Activated naive CD4-positive, alpha-beta T cell treated with anti-CD3 and anti-CD28 coated beads, Interleukin-2, amount 50 U/mL, for 24 hours (primary cell): ENCODE measurements at regions not wholly inside any gene's neighbourhood (a gene's known extent, or its start where the extent isn't known, plus 50 kb on each side); places are given as distances from the start of the nearest gene placed in this dataset.
"Not testable (repeated sequence)": the region's sequence is repeated elsewhere in the genome, so short reads cannot be mapped to it uniquely, and the experiment has no call there.

ENCODE experiments used
- H3K27ac Mint-ChIP-seq: one replicate; pipeline ENCODE4 v1.8.0; 2021; ENCODE audit warnings: mild to moderate bottlenecking, mixed read lengths
- H3K27me3 Mint-ChIP-seq: one replicate; pipeline ENCODE4 v1.8.0; 2021; ENCODE audit warnings: mixed read lengths
- H3K36me3 Mint-ChIP-seq: one replicate; pipeline ENCODE4 v1.8.0; 2021; ENCODE audit warnings: mixed read lengths
- H3K4me1 Mint-ChIP-seq: one replicate; pipeline ENCODE4 v1.8.0; 2021; ENCODE audit warnings: mixed read lengths
- H3K4me3 Mint-ChIP-seq: one replicate; pipeline ENCODE4 v1.8.0; 2021; ENCODE audit warnings: mild to moderate bottlenecking, mixed read lengths
- H3K9me3 Mint-ChIP-seq: one replicate; pipeline ENCODE4 v1.8.0; 2021; ENCODE audit warnings: mixed read lengths

GRCh38 chr21:15617964-15618363 is 111.8 kb upstream of the USP25 start:
- H3K4me1 Mint-ChIP-seq, result no peaks in the 10 kb centered on the region
- H3K4me3 Mint-ChIP-seq, result no peak overlapping the region
- no peaks in the 10 kb centered on the region for H3K27me3 Mint-ChIP-seq
- H3K9me3 Mint-ChIP-seq, result no peaks in the 10 kb centered on the region
- no peak overlapping the region for H3K27ac Mint-ChIP-seq
- no peaks in the 10 kb centered on the region for H3K36me3 Mint-ChIP-seq

DNA sequence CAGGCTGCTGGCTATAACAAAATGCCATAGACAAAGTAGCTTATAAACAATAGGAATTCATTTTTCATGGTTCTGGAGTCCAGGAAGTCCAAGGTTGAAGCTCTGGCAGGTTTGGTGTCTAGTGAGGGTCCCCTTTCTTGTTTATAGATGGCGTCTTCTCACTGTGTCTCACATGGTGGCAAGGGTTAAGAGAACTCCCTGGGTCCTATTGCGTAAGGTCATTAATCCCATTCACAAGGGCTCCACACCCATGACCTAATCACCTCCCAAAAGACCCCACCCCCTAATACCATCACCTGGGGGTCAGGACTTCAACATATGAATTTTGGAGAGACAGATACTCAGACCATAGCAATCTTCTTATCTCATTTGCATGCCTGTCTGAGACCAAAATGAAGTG is 108.9 kb upstream of the USP25 start:
- no peaks in the 10 kb centered on the region for H3K36me3 Mint-ChIP-seq
- no peaks in the 10 kb centered on the region for H3K4me1 Mint-ChIP-seq
- H3K4me3 Mint-ChIP-seq, result no peak overlapping the region
- no peaks in the 10 kb centered on the region for H3K9me3 Mint-ChIP-seq
- H3K27me3 Mint-ChIP-seq, result peaks cover 1% of the 10 kb centered on the region
- H3K27ac Mint-ChIP-seq, result no peak overlapping the region

DNA sequence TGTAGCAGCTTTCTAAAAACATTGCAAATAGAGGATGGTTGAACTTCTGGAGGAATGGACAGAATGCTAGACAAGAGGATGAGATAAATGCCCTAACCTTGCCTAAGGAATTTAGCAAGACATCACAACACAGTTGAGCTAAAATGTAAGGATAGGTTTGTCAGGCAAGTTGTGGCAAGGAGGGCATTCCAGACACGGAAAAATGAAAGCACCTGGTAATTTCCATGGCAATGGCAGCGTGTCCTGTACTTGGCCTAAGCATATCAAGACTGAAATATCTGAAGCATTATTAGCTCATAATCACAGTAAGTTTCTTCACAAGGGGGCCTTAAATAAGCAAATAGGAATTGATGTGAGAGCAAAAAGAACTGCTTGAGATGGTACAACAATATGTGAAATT is 105.1 kb upstream of the USP25 start:
- H3K27ac Mint-ChIP-seq, result no peak overlapping the region

DNA sequence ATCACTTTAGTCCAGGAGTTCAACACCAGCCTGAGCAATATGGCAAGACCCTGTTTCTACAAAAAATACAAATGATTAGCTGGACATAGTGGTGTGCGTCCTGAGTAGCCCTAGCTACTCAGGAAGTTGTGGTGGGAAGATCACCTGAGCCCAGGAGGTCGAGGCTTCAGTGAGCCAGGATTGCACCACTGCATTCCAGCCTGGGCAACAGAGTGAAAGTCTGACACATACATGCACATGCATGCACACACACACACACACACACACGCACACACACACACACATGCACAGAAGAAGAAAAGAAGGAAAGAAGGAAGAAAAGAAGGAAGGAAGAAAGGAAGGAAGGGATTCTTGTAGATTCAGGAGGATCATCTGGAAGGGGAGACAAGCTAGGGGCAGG is 104.4 kb upstream of the USP25 start:
- Mint-ChIP-seq H3K27me3 (peaks cover 3% of the 10 kb centered on the region), H3K27ac (no peak overlapping the region), H3K4me3 (no peak overlapping the region), H3K9me3 (no peaks in the 10 kb centered on the region), H3K4me1 (no peaks in the 10 kb centered on the region), H3K36me3 (no peaks in the 10 kb centered on the region)

More for the DNA sequence above, 105.1 kb upstream of the USP25 start:
- H3K36me3 Mint-ChIP-seq, result no peaks in the 10 kb centered on the region
- peaks cover 3% of the 10 kb centered on the region for H3K27me3 Mint-ChIP-seq
- H3K4me3 Mint-ChIP-seq, result no peak overlapping the region
- no peaks in the 10 kb centered on the region for H3K9me3 Mint-ChIP-seq
- no peaks in the 10 kb centered on the region for H3K4me1 Mint-ChIP-seq

DNA sequence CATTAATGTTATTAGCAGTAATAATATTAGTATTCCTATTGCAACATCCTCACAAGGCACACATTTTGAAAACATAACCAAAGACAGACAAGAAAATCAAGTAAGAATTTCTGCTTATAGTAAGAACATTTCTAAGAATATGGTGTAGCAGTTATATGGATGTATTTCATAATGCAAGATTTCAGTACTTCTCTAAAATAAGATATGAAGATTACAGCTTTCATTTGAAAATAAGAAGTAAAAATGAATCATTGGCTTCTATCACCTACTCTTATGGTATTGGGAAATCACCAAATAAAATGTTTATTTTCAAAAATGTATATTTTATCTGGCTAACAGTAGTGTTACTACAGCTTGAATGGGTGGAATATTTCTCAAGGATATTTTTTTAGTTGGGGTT is 103.8 kb upstream of the USP25 start:
- H3K9me3 Mint-ChIP-seq, result no peaks in the 10 kb centered on the region
- H3K27ac Mint-ChIP-seq, result no peak overlapping the region
- H3K27me3 Mint-ChIP-seq, result peaks cover 3% of the 10 kb centered on the region
- no peaks in the 10 kb centered on the region for H3K4me1 Mint-ChIP-seq
- H3K36me3 Mint-ChIP-seq, result no peaks in the 10 kb centered on the region
- H3K4me3 Mint-ChIP-seq, result no peak overlapping the region

DNA sequence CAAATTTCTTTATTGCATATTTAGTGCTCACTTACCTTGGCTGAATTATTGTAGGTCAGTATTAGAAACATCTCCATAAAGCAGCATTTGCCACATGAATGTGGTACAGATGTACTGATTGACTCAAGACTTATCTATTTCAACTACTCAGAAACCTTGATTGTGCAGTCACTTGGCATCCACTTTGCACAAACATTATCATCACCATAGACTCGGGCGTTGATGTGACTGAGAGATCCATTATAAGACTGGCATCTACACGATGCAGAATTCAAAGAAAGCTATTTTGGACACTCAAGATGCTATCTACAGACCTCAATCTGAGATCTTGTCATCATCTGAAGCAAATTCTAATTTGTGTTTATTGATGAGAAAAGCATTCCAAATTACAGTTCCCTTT is 102.8 kb upstream of the USP25 start:
- Mint-ChIP-seq H3K36me3 (no peaks in the 10 kb centered on the region), H3K27ac (no peak overlapping the region), H3K4me1 (no peaks in the 10 kb centered on the region), H3K9me3 (no peaks in the 10 kb centered on the region), H3K4me3 (no peak overlapping the region), H3K27me3 (peaks cover 3% of the 10 kb centered on the region)

GRCh38 chr21:15627823-15628222 is 102.0 kb upstream of the USP25 start:
- H3K36me3 Mint-ChIP-seq, result no peaks in the 10 kb centered on the region
- no peak overlapping the region for H3K4me3 Mint-ChIP-seq
- no peaks in the 10 kb centered on the region for H3K9me3 Mint-ChIP-seq

DNA sequence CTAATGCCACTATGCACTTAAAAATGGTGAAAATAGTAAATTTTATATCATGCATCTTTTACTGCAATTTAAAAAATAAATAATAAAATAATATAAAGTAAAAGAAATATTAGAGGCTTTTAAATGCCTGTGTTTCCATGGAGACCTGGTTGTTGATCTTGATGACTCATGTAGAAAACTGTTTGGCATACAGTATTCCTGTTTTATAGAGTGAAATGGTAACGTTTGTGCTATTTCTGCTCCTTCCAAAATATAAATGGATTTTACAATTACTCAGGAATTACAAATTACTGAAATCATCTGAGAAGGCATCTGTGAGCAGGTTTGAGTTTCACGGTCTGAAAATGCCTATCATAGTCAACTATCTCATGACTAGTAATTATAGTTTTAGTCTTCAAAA is 98.4 kb upstream of the USP25 start:
- no peaks in the 10 kb centered on the region for H3K36me3 Mint-ChIP-seq
- peaks cover 2% of the 10 kb centered on the region for H3K27me3 Mint-ChIP-seq
- no peak overlapping the region for H3K27ac Mint-ChIP-seq
- H3K9me3 Mint-ChIP-seq, result no peaks in the 10 kb centered on the region
- no peaks in the 10 kb centered on the region for H3K4me1 Mint-ChIP-seq
- H3K4me3 Mint-ChIP-seq, result no peak overlapping the region

More at GRCh38 chr21:15627823-15628222, 102.0 kb upstream of the USP25 start:
- Mint-ChIP-seq H3K4me1 (no peaks in the 10 kb centered on the region), H3K27me3 (peaks cover 3% of the 10 kb centered on the region), H3K27ac (no peak overlapping the region)

- H3K36me3 Mint-ChIP-seq, H3K4me1 Mint-ChIP-seq, H3K27me3 Mint-ChIP-seq, H3K4me3 Mint-ChIP-seq, H3K9me3 Mint-ChIP-seq, H3K27ac Mint-ChIP-seq: not testable (repeated sequence)
Observed at GRCh38 chr21:15634541-15634940, 95.2 kb upstream of the USP25 start.

GRCh38 chr21:15638856-15639549 is 90.8 kb upstream of the USP25 start:
- Mint-ChIP-seq H3K27ac (no peak overlapping the region), H3K27me3 (no peaks in the 10 kb centered on the region), H3K4me3 (no peak overlapping the region), H3K9me3 (no peaks in the 10 kb centered on the region), H3K36me3 (no peaks in the 10 kb centered on the region), H3K4me1 (no peaks in the 10 kb centered on the region)

- H3K4me1 Mint-ChIP-seq, H3K36me3 Mint-ChIP-seq, H3K27ac Mint-ChIP-seq, H3K4me3 Mint-ChIP-seq, H3K27me3 Mint-ChIP-seq, H3K9me3 Mint-ChIP-seq: not testable (repeated sequence)
Observed at GRCh38 chr21:15640113-15640512, 89.7 kb upstream of the USP25 start.

GRCh38 chr21:15644489-15644888 is 85.3 kb upstream of the USP25 start:
- Mint-ChIP-seq H3K4me1 (no peaks in the 10 kb centered on the region), H3K27ac (no peak overlapping the region), H3K4me3 (no peak overlapping the region), H3K27me3 (no peaks in the 10 kb centered on the region), H3K36me3 (no peaks in the 10 kb centered on the region), H3K9me3 (no peaks in the 10 kb centered on the region)

GRCh38 chr21:15645830-15646229 is 84.0 kb upstream of the USP25 start:
- Mint-ChIP-seq H3K9me3 (no peaks in the 10 kb centered on the region), H3K36me3 (no peaks in the 10 kb centered on the region), H3K4me3 (no peak overlapping the region), H3K27me3 (no peaks in the 10 kb centered on the region), H3K4me1 (no peaks in the 10 kb centered on the region), H3K27ac (no peak overlapping the region)

DNA sequence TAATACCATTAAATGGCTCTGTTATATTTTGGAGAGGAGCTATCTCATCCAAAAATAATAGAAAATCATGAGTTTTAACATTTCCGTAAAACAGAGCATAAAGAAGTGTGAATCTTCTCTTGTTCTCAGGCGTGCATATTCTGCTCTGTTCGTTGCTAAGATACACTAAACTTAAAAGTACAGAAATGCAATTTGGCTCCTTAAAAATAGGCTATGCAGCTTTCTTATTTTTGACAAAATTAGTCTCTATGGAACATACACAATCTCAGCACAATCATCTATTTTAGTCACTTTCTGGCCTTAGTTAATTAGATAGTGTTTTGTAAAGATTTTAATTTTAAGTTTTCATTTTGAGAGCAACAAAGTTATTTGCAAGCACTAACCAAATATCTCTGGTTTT is 79.0 kb upstream of the USP25 start:
- Mint-ChIP-seq H3K27me3 (no peaks in the 10 kb centered on the region), H3K27ac (no peak overlapping the region), H3K4me1 (no peaks in the 10 kb centered on the region), H3K36me3 (no peaks in the 10 kb centered on the region), H3K9me3 (no peaks in the 10 kb centered on the region), H3K4me3 (no peak overlapping the region)

DNA sequence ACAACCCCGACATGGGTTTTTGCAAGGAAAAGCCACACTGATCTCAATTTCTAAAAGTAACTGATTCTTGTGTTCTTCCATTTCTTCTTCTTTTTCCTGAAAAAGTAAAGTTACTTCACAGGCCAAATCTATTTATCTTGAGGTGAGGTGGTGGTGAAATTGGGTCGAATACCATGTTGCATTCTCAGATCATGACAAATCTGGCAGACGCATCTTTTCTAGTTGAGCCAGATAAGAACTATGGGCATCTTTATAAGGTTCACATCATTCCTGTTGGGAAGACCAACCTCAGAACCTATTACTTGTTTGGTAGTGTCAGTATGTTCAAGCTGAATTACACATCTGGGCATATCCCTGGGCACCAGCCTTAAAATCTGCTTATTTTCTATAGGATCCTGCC is 78.6 kb upstream of the USP25 start:
- Mint-ChIP-seq H3K4me1 (no peaks in the 10 kb centered on the region), H3K9me3 (no peaks in the 10 kb centered on the region), H3K4me3 (no peak overlapping the region), H3K27ac (no peak overlapping the region), H3K27me3 (no peaks in the 10 kb centered on the region), H3K36me3 (no peaks in the 10 kb centered on the region)

GRCh38 chr21:15653710-15654109 is 76.1 kb upstream of the USP25 start:
- Mint-ChIP-seq H3K4me3 (no peak overlapping the region), H3K36me3 (no peaks in the 10 kb centered on the region), H3K4me1 (no peaks in the 10 kb centered on the region), H3K9me3 (no peaks in the 10 kb centered on the region), H3K27ac (no peak overlapping the region), H3K27me3 (no peaks in the 10 kb centered on the region)

DNA sequence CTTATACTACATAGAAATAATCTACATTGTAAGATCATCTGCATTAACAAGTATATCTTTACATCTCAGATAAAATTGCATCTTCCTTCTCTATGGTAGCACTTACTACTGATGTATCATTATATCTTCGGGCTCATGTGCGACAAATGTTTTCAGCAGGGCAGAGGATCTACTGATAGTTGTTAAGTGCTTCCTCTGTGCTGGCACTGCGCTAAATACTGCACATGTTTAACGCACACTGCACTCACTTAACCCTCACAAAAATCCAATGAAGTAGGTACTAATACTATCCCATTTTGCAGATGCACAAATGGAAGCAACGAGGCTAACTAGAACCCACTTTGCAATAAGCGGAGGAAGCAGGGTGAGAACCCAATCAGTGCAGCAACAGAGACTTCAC is 75.6 kb upstream of the USP25 start:
- Mint-ChIP-seq H3K9me3 (no peaks in the 10 kb centered on the region), H3K4me1 (no peaks in the 10 kb centered on the region), H3K36me3 (no peaks in the 10 kb centered on the region), H3K4me3 (no peak overlapping the region), H3K27ac (no peak overlapping the region), H3K27me3 (no peaks in the 10 kb centered on the region)
